ENCODE measurements at regions not wholly inside any gene's neighbourhood (a gene's known extent, or its start where the extent isn't known, plus 50 kb on each side); places are given as distances from the start of the nearest gene placed in this dataset.

GRCh38 chr1:18536915-18537314 lies 56.2 kb downstream of the KLHDC7A start:
- no peak for TF ChIP-seq EZH2 (IDR thresholded peaks at IDR 0.05)
- TF ChIP-seq POLR2AphosphoS5 (IDR thresholded peaks at IDR 0.05; ENCODE audit: borderline replicate concordance, low read depth, low read length): no peak
